Uterus (tissue), 2 donors: ENCODE measurements at regions not wholly inside any gene's neighbourhood (a gene's known extent, or its start where the extent isn't known, plus 50 kb on each side); places are given as distances from the start of the nearest gene placed in this dataset.

ENCODE experiments used
- CTCF ChIP-seq, 4 experiments: fragments of 200-600 bp in 2 of 4; fragments of 450-650 bp in 2 of 4; sonication (generic) in 2 of 4; IDR thresholded peaks; one replicate each; pipeline ENCODE4 v1.5.1; 2016 to 2019; ENCODE audit warnings: antibody characterized with exemption in 4 of 4, mild to moderate bottlenecking in 2 of 4, moderate library complexity in 1 of 4
- POLR2A ChIP-seq, 2 donors: fragments of 450-650 bp; IDR thresholded peaks; one replicate each; pipeline ENCODE4 v1.6.1; 2016; ENCODE audit warnings: antibody characterized with exemption in 2 of 2, mild to moderate bottlenecking in 1 of 2, moderate library complexity in 1 of 2

DNA sequence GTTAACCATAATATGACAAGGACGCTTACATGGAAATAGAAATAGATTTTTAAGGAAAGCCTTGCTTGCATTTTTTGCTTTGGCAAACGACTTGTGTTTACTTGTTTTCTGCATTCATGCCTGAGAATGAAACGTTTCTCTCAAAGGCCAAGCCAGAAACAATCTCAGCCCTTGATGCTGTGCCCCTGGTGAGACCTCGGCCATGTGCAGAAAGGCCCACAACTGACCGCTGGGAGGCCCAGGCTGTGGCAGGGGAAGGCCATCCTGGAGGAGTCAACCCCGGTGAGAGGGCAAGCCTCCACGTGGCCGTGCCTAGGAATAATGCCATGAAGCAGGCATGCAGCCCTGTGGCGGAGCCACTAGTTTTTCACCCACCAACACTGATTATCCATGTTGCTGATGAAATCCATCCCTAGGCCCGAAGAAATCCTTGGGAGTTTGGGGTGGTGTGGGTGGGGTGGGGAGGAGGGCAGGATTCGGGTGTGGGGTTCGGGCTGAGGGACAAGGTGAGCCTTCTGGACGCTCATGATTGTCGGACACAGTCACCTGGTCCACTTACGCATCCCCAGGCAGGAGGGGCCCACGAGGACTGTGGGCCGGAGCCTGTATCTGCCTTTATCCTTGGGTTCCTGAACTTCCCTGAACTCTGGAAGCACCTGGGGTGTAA, 107.6 kb upstream of the APCDD1 start:
- no peak for TF ChIP-seq CTCF (IDR thresholded peaks at IDR 0.05)
- TF ChIP-seq POLR2A (IDR thresholded peaks at IDR 0.05): no peak
